DMS114 treated with DMSO at 0.1 percent for 48 hours (cell line): ENCODE measurements at regions not wholly inside any gene's neighbourhood (a gene's known extent, or its start where the extent isn't known, plus 50 kb on each side); places are given as distances from the start of the nearest gene placed in this dataset.

Source experiments
- DNase-seq: peaks from one replicate; lab custom pipeline; 2025; ENCODE audit not compliant: unreplicated experiment; lab: John Stamatoyannopoulos, UW

DNA sequence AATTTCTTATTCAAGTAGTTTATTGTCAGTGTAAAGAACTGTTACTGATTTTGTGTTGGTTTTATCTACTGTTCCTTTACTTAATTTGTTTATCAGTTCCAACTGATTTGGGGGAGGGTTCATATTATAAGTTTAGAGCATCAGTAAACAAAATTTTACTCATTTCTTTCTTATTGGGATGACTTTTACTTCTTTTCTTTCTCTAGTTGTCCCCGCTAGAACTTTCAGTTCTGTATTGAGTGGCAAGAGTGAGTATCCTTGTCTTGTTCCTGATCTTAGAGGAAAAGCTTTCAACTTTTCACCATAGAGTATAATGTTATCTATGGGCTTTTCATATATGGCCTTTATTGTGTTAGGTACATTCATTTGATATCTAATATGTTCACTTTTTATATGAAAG is 584.1 kb downstream of the LRFN5 start:
- no peak for DNase-seq

DNA sequence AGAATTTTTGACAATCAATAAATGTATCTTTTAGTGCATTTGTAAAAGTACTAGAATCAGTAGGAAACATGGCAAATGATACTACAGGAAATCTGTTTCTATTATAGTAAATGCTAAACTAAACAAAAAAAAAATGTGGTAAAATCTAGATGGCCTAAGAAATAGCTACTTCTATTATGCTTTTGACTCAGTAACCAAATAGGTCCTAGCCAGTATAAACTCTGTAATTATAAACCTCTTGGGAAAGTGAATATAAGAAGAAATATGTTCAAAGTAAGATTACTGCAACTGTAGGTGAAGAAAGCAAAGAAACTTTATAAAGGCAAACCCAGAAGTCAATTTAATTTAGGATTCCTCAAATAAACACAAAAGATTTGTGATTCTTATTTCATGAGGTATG is 581.2 kb downstream of the LRFN5 start:
- no peak for DNase-seq

DNA sequence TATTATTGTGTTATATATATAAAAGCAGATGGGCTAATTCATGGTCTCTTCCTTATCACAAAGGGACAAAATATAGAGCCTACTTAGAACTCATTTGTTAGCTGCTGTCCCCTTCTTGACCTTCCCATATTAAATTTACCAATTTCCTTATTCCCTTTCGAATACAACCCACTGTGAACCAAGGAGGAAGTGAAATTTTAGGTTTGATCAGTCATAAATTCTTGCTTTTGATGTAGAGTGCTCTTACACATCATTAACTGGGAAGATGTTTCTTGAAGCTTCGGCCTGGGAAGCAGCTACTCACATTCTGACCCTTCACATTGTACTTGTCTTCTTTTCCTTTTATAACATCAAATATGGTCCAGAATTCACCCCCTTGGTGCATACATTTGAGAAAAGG is 579.0 kb downstream of the LRFN5 start:
- DNase-seq = no peak

DNA sequence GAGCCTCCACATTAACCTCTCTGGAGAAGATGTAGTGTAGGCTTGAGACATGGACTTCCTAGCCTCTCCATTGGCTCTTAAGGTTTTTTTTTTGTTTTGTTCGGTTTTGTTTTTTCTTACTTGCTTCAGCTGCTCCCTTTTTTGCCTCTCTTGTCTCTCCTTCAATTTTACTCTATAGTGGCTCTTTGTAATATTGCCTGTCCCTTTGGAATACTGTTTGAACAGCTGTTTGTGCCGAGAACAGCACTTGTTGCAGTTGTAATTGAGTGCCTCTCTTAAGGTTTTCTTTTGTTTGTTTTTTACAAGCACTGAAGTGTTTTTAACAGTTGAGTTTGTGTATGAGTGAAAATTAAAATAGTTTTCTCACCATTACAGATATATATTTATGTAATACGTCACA is 567.7 kb downstream of the LRFN5 start:
- DNase-seq = no peak

DNA sequence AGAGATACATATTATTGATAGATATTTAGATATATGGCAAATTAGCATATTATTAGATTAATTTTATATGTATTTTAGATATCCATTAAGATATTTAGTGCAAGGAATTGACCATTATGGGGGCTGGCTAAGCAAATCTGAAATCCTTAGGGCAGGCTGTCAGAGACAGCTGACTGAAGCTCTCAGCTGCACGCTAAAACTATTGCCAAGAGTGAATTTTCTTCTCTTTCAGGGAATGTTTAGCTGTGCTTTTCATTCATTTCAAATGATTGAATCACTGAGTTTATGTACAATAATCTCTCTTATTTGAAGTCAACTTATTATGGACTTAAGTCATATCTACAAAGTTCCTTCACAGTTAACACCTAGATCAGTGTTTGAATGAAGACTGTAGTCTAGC is 566.5 kb downstream of the LRFN5 start:
- no peak for DNase-seq

DNA sequence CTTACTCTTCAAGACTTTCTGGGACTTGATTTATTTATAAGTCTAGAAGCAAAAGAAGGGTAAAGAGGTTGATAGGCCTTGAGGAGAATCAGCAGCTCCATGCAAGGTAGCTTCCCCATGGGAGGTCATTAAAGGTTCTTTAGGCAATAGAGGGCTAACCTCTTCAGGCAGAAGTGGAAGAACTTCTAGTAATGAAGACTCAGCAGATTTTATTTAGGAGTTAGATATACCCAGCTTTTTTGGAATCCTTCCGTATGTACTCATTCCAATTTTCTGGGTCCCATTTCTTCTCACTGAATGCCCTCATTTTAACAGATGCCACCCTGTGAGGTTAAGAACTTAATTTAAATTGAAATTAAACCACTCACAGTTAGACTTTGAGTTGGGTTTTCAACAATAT is 565.6 kb downstream of the LRFN5 start:
- DNase-seq = no peak

DNA sequence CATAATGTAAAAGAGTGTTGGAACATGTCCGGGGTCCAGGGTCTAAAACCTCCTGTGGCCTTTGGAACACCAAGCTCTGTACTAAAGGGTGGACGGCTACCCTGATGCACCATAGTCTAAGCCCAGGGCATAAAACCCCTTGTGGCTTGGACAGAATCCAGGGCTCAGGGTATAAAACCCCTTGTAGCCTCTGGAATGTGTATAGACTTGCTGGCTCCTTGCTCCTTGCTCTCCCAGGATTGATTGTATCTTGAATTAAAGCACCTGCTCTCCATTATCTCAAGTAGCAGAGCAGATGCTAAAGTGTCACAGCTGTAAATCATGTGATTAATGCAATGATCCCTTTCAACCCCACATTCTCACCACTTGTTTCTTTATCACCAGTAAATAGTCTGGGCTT is 556.5 kb downstream of the LRFN5 start:
- DNase-seq = no peak

DNA sequence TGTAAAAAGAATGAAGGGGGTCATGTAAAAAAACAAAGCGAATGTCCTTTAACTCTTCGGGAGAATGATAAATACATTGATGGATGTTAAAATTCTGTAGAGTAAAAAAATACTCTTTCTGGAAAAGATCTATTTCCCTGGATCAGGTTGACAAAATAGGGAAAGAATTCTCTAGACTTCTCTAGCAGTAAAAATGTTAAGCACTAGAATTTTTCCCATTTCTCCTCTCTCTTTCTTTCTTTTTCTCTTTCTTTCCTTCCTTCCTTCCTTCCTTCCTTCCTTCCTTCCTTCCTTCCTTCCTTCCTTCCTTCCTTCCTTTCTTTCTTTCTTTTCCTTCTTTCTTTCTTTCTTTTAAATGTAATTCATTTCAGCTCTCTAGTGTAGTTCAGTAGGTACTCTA is 552.5 kb downstream of the LRFN5 start:
- no peak for DNase-seq

DNA sequence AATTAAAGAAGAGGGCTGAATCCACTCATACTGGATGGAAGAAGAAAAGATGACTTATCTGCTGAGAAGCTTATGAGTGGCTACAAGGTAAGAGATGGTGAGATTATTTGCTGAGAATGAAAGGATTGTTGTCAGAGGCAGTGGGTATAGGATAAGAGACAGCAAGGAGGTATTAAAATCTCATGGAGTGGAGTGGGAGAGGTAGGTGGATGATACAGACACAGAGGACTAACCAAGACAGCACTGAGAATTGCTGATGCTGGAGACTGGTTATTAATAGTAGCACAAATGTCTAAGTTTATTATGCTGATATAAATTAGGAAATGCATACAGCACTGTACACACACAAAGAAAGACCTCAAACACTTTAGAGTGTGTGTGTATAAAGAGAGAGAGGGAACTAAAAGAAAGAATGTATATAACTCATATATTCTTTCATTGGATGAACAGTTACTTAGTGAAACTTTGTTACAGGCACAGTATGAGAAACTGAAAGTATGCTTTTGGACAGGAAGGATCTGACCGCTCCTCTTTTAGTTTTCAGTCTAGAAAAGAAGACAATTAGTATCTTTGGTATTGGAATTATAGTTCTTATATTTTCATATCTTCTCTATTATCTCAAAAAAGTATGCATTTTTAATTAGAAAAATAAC is 543.1 kb downstream of the LRFN5 start:
- no peak for DNase-seq

DNA sequence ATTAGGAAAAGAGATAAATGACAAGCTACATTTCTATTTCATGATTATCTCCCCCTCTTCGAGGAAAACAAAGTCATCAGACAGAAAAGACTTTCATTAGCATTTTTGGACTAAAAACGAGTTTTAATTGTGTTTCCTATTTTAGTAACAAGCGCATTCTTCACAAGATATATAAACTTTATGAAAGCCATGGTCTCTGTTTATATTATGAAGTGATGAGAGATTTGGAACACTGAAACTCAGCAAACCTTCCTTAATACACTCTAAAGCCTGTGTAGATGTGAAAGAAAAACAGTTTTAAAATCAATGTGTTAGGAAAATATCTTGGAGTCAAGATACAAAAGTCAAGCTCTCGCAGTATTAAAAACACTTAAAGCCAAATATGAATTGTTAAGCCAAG is 539.1 kb downstream of the LRFN5 start:
- no peak for DNase-seq

DNA sequence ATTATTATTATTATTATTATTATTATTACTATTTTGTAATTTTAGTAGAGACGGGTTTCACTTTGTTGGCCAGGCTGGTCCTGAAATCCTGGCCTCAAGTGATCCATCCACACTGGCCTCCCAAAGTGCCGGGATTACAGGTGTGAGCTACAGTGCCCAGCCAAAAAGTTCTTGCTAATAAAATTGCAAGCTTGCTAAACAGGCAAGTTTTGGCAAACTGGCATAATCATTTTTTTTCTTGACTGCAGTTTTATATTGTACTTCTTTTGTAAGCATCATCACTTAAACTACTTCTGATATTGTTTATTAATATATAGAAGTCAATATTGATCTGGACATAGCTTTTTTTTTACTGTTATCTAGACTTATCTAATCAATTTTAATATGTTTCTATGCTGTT is 536.4 kb downstream of the LRFN5 start:
- no peak for DNase-seq

DNA sequence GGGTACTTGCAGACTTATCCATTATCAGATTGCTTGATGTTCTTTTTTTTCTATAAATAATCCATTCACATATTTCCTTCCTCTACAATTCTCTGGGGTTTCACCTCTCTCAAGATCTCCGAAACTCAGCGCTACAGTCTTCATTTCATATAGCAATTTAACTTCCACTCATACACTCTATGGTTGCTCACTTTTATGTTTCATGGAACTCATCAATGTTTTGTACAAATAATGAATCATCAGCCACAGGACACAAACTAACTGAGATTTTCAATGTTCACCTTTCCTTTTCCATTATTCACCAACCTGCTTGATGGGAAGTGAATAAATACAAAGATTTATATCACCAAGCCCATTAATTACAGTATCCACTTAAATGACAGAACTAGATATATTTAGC is 534.7 kb downstream of the LRFN5 start:
- DNase-seq = no peak

DNA sequence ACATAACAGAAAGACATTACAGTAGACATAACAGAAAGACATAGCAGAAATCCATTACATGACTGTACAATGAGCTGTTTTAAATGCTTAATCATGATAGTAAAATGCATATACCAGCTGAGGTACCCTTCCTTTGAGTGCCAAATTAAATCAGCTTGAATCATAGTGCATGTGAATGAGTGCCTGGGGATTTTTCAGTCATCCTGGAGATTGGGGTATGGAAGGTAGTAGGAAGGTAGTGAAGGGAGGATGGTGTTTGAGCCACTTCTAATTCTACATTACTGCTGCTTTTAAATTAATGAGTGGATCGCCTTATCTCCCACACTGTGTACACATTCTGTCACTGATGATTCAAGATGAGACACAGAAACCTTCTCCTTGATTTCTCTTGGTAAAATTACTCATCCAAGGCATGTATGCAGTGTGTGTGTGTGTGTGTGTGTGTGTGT is 534.2 kb downstream of the LRFN5 start:
- DNase-seq = no peak

DNA sequence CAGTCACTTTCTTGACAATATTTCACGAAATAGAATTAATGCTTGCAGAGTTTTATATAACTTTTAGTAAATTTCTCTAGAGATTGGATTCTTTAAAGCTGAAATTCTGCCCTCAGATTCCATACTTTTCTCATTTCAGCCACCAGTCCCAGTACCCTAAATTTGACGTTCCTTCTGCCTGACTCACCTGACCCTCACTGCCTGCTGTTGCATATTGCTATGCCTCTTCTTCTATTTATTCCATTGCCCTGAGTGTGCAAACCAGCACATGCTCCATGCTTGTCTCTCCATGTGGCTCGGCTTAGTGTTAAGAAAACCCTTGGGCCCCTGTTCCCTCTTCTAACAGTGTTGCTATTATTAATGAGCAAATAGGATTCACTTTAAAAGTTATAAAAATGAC is 533.3 kb downstream of the LRFN5 start:
- DNase-seq = no peak

DNA sequence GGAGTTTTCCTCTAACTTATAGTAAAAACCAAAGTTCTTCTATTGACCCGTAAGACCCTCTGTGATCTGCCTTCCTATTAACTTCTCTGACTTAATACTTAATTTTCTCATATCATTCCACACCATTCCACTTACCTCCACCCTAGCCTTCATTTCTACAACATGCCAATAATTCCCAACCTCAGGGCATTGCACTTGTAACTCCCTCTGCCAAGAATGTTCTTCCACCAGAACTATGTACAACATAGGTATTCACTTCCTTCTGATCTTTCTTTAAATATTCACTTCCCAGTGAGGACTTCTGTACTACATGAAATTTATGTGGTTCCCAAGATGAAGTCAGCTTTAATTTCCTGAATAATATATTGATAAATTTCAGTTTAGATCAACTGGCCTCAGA is 531.7 kb downstream of the LRFN5 start:
- no peak for DNase-seq

DNA sequence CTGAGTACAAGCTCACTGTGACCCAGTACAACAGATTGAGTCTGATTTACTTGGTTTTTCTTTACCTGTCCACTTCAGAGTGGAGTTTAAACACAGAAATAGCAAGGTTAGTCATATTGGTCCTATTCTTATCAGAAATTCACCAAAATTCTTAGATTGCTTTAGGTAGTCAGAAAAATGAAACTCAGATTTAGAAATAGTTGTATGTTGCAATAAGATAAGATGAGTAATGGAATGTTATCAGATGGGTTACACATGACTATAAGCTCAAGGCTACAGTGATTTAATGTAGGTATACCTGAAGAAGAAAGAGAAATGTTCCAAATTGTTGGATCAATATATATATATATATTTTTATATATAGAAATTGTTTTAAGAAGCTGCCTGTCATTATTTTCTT is 524.1 kb downstream of the LRFN5 start:
- DNase-seq = no peak

DNA sequence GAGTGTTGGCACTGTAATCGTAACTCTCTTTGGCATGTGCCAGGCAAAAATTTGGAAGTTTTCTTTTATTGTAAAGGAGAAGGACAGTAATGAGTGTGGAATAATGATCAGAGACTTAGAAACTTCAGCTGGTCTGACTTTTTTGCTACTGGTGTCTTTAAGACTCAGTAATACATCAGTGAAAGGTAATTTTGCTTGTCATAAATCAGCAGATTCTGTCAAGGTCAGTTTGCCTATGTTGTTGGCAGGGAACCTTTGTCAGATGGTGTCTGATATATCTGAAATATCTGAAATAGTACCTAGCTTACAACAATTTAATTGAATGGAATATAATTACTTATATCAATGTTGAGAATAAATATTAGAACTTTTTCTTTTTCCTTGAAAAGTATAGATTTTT is 516.9 kb downstream of the LRFN5 start:
- DNase-seq = no peak

DNA sequence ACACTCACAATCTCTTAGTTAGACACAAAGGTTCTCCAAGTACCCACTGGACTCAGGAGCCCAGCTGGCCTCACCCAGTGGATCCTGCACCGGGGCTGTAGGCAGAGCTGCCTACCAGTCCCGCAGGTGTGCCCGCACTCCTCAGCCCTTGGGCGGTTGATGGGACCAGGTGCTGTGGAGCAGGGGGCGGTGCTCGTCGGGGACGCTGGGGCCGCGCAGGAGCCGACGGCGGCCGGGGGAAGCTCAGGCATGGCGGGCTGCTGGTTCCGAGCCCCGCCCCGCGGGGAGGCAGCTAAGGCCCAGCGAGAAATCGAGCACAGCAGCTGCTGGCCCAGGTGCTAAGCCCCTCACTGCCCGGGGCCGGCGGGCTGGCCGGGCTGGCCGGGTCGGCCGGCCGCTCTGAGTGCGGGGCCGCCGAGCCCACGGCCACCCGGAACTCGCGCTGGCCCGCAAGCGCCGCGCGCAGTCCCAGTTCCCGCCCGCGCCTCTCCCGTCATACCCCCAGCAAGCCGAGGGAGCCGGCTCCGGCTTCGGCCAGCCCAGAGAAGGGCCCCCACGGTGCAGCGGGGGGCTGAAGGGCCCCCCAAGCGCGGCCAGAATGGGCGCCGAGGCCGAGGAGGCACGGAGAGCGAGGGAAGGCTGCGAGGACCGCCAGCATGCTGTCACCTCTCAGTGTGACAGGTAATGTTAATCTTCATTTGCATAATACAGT is 506.8 kb downstream of the LRFN5 start:
- DNase-seq = no peak

DNA sequence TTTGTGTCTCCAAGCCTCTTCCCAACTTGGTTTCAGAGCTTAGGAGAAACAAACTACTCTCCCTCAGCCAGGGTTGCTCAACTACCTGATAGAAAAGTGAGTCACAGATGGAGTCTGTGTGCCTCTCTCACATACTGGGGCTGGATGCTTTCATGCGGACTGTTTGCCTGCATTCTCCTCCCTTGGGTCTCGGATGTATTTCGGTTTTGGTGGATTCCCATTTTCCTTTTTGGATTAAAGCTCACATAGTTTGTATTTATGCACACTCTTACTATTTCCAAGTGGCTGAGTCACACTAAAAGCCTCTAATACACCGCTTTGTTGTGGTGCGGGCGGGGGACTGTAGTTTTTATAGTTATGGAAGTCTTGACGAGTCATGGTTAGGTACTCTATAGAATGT is 505.4 kb downstream of the LRFN5 start:
- DNase-seq = no peak

DNA sequence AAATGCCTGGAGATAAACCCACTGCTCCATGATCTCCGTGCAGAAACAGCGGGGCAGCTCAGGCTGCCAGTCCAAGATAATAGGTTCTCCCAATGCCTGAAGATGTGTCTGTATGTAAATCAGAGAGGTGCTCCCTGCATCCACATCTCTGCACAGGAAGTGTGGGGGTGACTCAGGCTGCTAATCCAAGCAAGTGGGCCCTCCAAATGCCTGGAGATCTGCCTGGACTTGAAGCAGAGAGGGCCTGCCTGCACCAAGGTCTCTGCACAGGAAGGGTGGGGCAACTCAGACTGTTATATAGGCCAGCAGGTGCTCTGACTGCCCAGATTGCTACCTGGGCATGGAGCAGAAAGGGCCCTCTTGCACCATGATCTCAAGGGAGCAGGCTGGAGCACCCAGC is 504.7 kb downstream of the LRFN5 start:
- DNase-seq = no peak

DNA sequence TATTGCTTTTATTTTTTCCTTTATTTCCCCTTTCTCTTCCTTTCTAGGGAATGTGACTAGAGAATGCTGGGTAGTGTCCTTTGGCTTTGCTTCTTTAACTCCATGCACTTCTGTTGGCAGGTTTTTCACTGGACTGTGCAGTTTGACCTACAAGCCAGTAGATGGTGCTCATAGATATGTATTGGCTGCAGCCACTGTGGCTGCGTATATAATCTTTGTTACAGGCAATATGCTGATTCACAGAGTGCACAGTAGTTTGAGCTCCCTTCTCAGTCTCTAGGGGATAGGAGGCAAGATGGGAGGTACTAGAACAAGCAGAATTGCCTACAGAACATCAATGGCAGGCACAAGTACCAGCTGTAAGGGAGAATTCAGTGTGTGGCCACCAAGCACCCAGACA is 503.5 kb downstream of the LRFN5 start:
- peak; percentile 2 for DNase-seq

DNA sequence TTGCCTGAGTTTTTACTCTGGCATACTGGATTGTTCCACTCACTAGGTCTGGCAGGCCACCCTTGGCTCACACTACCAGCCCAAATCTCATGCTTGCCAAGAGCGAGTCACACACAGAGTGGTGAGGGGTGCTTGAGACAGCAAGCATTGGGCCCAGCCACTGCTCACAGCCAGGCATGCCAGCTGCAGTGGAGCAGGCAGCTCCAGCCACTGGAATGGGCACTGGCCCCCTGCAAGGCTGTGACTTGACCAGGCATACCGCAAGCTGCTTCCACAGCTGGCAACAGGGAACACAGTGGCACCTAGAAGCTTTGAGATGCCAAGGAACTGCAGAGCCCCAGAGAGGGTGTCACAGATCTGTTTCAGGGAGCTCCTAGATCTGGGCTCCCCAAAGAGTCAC is 488.5 kb downstream of the LRFN5 start:
- no peak for DNase-seq

DNA sequence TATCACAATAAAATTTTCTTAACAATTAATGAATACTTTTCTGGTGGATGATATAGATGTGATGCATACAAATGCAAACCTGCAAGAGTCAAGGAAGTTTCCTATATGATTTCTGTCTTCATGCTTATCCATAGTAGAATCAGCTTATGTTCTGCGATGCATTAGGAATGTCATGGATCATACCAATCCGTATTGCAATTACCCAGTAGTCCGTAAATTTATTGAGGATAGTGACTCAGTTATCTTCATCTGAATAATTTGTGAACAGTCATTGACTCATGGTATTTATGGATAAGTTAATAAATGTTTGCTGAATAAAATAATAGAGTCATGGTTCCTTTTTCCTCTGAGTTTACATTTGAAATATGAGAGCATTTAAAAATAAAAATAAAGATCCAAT is 483.4 kb downstream of the LRFN5 start:
- no peak for DNase-seq
